ENCODE measurements at regions not wholly inside any gene's neighbourhood (a gene's known extent, or its start where the extent isn't known, plus 50 kb on each side); places are given as distances from the start of the nearest gene placed in this dataset.

GRCh38 chr5:143649937-143650621 is 161.9 kb upstream of the HMHB1 start:
- no peak for DNase-seq (ENCODE audit: extremely low read depth in 1 of 4, low spot score in 3 of 4)
- no peak for FAIRE-seq
- 2% methylated on average over 5 of the region's 5 CpGs for WGBS (ENCODE audit: insufficient coverage, low coverage, missing lambda C conversion rate)
- Histone ChIP-seq H4K20me1 (replicated peaks; ENCODE audit: control insufficient read depth, insufficient read depth, low read length) (no peaks in the 10 kb centered on the region), H3K27me3 (ENCODE audit: control insufficient read depth in 2 of 2, insufficient read depth in 2 of 2, low read length in 2 of 2) (no peaks in the 10 kb centered on the region), H2AFZ (ENCODE audit: low read depth, low read length) (no peak overlapping the region), H3K27ac (ENCODE audit: extremely low read depth, low read depth, low read length) (no peak overlapping the region), H3K4me3 (no peak overlapping the region), H3K36me3 (ENCODE audit: control insufficient read depth, insufficient read depth, low read length) (no peaks in the 10 kb centered on the region), H3K79me2 (ENCODE audit: control insufficient read depth, insufficient read depth, low read length) (no peaks in the 10 kb centered on the region), H3K9me3 (replicated peaks; ENCODE audit: control insufficient read depth, insufficient read depth, low read depth, low read length) (no peaks in the 10 kb centered on the region), H3K4me2 (ENCODE audit: insufficient read depth, low read length) (no peak overlapping the region), H3K9me1 (ENCODE audit: control insufficient read depth, insufficient read depth, low read length) (no peaks in the 10 kb centered on the region), H3K9ac (ENCODE audit: insufficient read depth in 1 of 2, low read depth in 2 of 2, low read length in 2 of 2) (no peak overlapping the region), H3K4me1 (replicated peaks in 1 of 2; ENCODE audit: control insufficient read depth in 2 of 2, insufficient read depth in 2 of 2, low read length in 2 of 2) (no peaks in the 10 kb centered on the region)
- no peak for ATAC-seq
- intact Hi-C loops (cut with micrococcal nuclease) (loop anchor here (2.0 kb wide), 1 partner anchor 173 kb away; no protein-coding TSS in a partner anchor), in situ Hi-C loops (cut with MboI) (no loop called here)
- no TSS peak for BruUV-seq (replicated peaks)
- POLR2A ChIA-PET, result interaction anchor here (0.8 kb wide), 1 partner anchor 461 kb away, joined by 3 read pairs; no protein-coding TSS in a partner anchor
- TF ChIP-seq RBFOX2 (IDR thresholded peaks at IDR 0.05; ENCODE audit: low read depth, low read length) (no peak), GTF2E2 (tag; IDR thresholded peaks at IDR 0.05) (no peak), ZBTB7A (IDR thresholded peaks at IDR 0.05; ENCODE audit: borderline replicate concordance, control insufficient read depth, low read depth, low read length) (no peak), TAL1 (IDR thresholded peaks at IDR 0.05) (no peak), ZNF764 (CRISPR knock-in tag; IDR thresholded peaks at IDR 0.05; ENCODE audit: low read depth) (no peak), ZNF124 (CRISPR knock-in tag; IDR thresholded peaks at IDR 0.05) (no peak), JUNB (CRISPR knock-in tag; conservative IDR thresholded peaks at IDR 0.05) (no peak), ATF1 (CRISPR knock-in tag; IDR thresholded peaks at IDR 0.05) (no peak), ATF1 (tag; IDR thresholded peaks at IDR 0.05) (no peak), HNRNPH1 (optimal IDR thresholded peaks at IDR 0.05; ENCODE audit: low read depth, low read length) (no peak), POLR2A (conservative IDR thresholded peaks at IDR 0.05) (no peak), ZHX1 (conservative IDR thresholded peaks at IDR 0.05; ENCODE audit: low read length) (no peak), NCOA2 (IDR thresholded peaks at IDR 0.05; ENCODE audit: partially characterized antibody in 2 of 2) (no peak), CHD2 (IDR thresholded peaks at IDR 0.05; ENCODE audit: low read depth, low read length) (no peak), ZNF561 (CRISPR knock-in tag; conservative IDR thresholded peaks at IDR 0.05) (no peak), CCNT2 (IDR thresholded peaks at IDR 0.05; ENCODE audit: borderline replicate concordance, extremely low read depth, insufficient read length, low read depth, low read length) (no peak)
- TF ChIP-seq, protein P1, sequence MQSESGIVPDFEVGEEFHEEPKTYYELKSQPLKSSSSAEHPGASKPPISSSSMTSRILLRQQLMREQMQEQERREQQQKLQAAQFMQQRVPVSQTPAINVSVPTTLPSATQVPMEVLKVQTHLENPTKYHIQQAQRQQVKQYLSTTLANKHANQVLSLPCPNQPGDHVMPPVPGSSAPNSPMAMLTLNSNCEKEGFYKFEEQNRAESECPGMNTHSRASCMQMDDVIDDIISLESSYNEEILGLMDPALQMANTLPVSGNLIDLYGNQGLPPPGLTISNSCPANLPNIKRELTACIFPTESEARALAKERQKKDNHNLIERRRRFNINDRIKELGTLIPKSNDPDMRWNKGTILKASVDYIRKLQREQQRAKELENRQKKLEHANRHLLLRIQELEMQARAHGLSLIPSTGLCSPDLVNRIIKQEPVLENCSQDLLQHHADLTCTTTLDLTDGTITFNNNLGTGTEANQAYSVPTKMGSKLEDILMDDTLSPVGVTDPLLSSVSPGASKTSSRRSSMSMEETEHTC (IDR thresholded peaks at IDR 0.05), result no peak
- CTCF ChIA-PET (ENCODE audit: low intra/inter-chr PET ratio), result no interaction called here

Measured in K562 (cell line).